Retinal pigment epithelial cell (primary cell): ENCODE measurements at regions not wholly inside any gene's neighbourhood (a gene's known extent, or its start where the extent isn't known, plus 50 kb on each side); places are given as distances from the start of the nearest gene placed in this dataset.

Experiments used
- DNase-seq: peaks from one replicate; pipeline ENCODE4 v3.0.0-alpha.2; 2010; ENCODE audit warnings: low read depth
- H3K4me3 ChIP-seq: 2 replicates; pipeline ENCODE4 v1.5.1; 2011; ENCODE audit warnings: mild to moderate bottlenecking, low read length, control low read depth, moderate library complexity
- CTCF ChIP-seq: conservative IDR thresholded peaks from 2 replicates; pipeline ENCODE4 v1.5.1; 2011; ENCODE audit warnings: low read depth, low read length, control low read depth, inconsistent platforms

GRCh38 chr19:28234637-28235036 lies 978.3 kb downstream of the UQCRFS1 start:
- H3K4me3 ChIP-seq = no peak overlapping the region
- no peak for TF ChIP-seq CTCF
- DNase-seq = peak; percentile 55

- no peak for DNase-seq
- no peak for TF ChIP-seq CTCF
- no peak overlapping the region for H3K4me3 ChIP-seq
Measured at GRCh38 chr19:28228854-28229253, 984.1 kb downstream of the UQCRFS1 start.

GRCh38 chr19:28224441-28224840 lies 988.5 kb downstream of the UQCRFS1 start:
- H3K4me3 ChIP-seq = no peak overlapping the region
- DNase-seq = no peak
- no peak for TF ChIP-seq CTCF

GRCh38 chr19:28221736-28222135 lies 991.2 kb downstream of the UQCRFS1 start:
- H3K4me3 ChIP-seq = no peak overlapping the region
- DNase-seq = peak; percentile 9
- no peak for TF ChIP-seq CTCF

GRCh38 chr19:28218728-28219127 lies 994.2 kb downstream of the UQCRFS1 start:
- TF ChIP-seq CTCF = no peak
- DNase-seq = no peak
- no peak overlapping the region for H3K4me3 ChIP-seq

- DNase-seq = no peak
- H3K4me3 ChIP-seq = no peak overlapping the region
- no peak for TF ChIP-seq CTCF
Measured at GRCh38 chr19:28217022-28217421, 995.9 kb downstream of the UQCRFS1 start.

GRCh38 chr19:28213470-28214082 lies 999.4 kb downstream of the UQCRFS1 start:
- H3K4me3 ChIP-seq = no peak overlapping the region
- TF ChIP-seq CTCF = no peak
- no peak for DNase-seq
